Lung (tissue), 11 donors: ENCODE measurements at regions not wholly inside any gene's neighbourhood (a gene's known extent, or its start where the extent isn't known, plus 50 kb on each side); places are given as distances from the start of the nearest gene placed in this dataset.
"Not testable (repeated sequence)": the region's sequence is repeated elsewhere in the genome, so short reads cannot be mapped to it uniquely, and the experiment has no call there.

Experiments used
- ATAC-seq: fragments of 200-7000 bp; cut with Tn5 transposase; one replicate; pipeline ENCODE4 v1.9.1; 2020; ENCODE audit warnings: moderate number of reproducible peaks; ENCODE audit not compliant: insufficient read depth, low FRiP score
- DNase-seq, 3 donors: peaks; one replicate each; pipeline ENCODE4 v3.0.0-alpha.2; 2013 to 2017
- H3K27ac ChIP-seq, 2 donors: one replicate each; pipeline ENCODE4 v1.5.1; 2013; ENCODE audit warnings: mild to moderate bottlenecking in 2 of 2, moderate library complexity in 2 of 2, control low read depth in 1 of 2, inconsistent platforms in 1 of 2, low read depth in 1 of 2, low read length in 1 of 2
- H3K27me3 ChIP-seq, 3 donors: one replicate each; pipeline ENCODE4 v1.5.1; 2013; ENCODE audit warnings: low read length in 2 of 3; ENCODE audit not compliant: control insufficient read depth in 3 of 3, insufficient read depth in 3 of 3
- H3K36me3 ChIP-seq, 4 donors: one replicate each; pipeline ENCODE4 v1.5.1; 2013; ENCODE audit warnings: low read length in 4 of 4, mild to moderate bottlenecking in 1 of 4, moderate library complexity in 1 of 4; ENCODE audit not compliant: control insufficient read depth in 4 of 4, insufficient read depth in 4 of 4
- H3K4me1 ChIP-seq, 5 donors: one replicate each; pipeline ENCODE4 v1.5.1; 2013; ENCODE audit warnings: low read length in 5 of 5, mild to moderate bottlenecking in 2 of 5, moderate library complexity in 1 of 5; ENCODE audit not compliant: control insufficient read depth in 5 of 5, insufficient read depth in 5 of 5
- H3K4me3 ChIP-seq: one replicate; pipeline ENCODE4 v1.5.1; 2013; ENCODE audit warnings: mild to moderate bottlenecking, control low read depth, moderate library complexity
- H3K9ac ChIP-seq, 2 donors: one replicate each; pipeline ENCODE4 v1.5.1; 2013; ENCODE audit warnings: low read length in 2 of 2, control low read depth in 1 of 2; ENCODE audit not compliant: insufficient read depth in 1 of 2
- H3K9me3 ChIP-seq, 4 donors: one replicate each; pipeline ENCODE4 v1.5.1; 2013; ENCODE audit warnings: low read length in 3 of 4, mild to moderate bottlenecking in 1 of 4, moderate library complexity in 1 of 4; ENCODE audit not compliant: control insufficient read depth in 4 of 4, insufficient read depth in 3 of 4
- WGBS, 2 donors: extraction: QIAGEN DNeasy Blood & Tissue Kit; methylation state at CpG; one replicate each; pipeline ENCODE4 v1.1.7; 2013; 5-methylcytosine and 5-hydroxymethylcytosine counted together
- TF ChIP-seq, protein P1 (sequence below): IDR thresholded peaks from 2 replicates; pipeline ENCODE4 v1.5.1; 2012; ENCODE audit warnings: mild to moderate bottlenecking; ENCODE audit errors: control extremely low read depth, extremely low read depth
- donor health status: control.
- donor health status: control.
- donor health status: Bipolar disorder and iron deficiency.
- donor health status: healthy.
- donor health status: DM: yes; HTN: yes; CAD: no.

- H3K4me1 ChIP-seq, result peaks cover 0 to 5% (median 0%) of the 10 kb centered on the region in 5 donors
- H3K9ac ChIP-seq, result no peak overlapping the region
- H3K9me3 ChIP-seq, result peaks cover 2 to 8% (median 6%) of the 10 kb centered on the region in 4 donors
- no peak for DNase-seq
- no peaks in the 10 kb centered on the region for H3K27me3 ChIP-seq
- WGBS, 2 donors, result 93 to 97% methylated on average over 5 of the region's 5 CpGs
- H3K4me3 ChIP-seq, result no peak overlapping the region
- TF ChIP-seq, protein P1, sequence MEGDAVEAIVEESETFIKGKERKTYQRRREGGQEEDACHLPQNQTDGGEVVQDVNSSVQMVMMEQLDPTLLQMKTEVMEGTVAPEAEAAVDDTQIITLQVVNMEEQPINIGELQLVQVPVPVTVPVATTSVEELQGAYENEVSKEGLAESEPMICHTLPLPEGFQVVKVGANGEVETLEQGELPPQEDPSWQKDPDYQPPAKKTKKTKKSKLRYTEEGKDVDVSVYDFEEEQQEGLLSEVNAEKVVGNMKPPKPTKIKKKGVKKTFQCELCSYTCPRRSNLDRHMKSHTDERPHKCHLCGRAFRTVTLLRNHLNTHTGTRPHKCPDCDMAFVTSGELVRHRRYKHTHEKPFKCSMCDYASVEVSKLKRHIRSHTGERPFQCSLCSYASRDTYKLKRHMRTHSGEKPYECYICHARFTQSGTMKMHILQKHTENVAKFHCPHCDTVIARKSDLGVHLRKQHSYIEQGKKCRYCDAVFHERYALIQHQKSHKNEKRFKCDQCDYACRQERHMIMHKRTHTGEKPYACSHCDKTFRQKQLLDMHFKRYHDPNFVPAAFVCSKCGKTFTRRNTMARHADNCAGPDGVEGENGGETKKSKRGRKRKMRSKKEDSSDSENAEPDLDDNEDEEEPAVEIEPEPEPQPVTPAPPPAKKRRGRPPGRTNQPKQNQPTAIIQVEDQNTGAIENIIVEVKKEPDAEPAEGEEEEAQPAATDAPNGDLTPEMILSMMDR, result no peak
- no peak for ATAC-seq
- H3K27ac ChIP-seq, result no peak overlapping the region
- H3K36me3 ChIP-seq, result no peaks in the 10 kb centered on the region
Measured at GRCh38 chr3:194054540-194054939, 81.4 kb upstream of the HES1 start.

- H3K27ac ChIP-seq, result no peak overlapping the region
- no peaks in the 10 kb centered on the region for H3K27me3 ChIP-seq
- H3K36me3 ChIP-seq, result no peaks in the 10 kb centered on the region
- H3K9me3 ChIP-seq, result peaks cover 2 to 8% (median 6%) of the 10 kb centered on the region in 4 donors
- DNase-seq (no peak), ATAC-seq (no peak)
- no peak overlapping the region for H3K9ac ChIP-seq
- 78 to 88% methylated on average over 3 of the region's 3 CpGs for WGBS, 2 donors
- no peak overlapping the region for H3K4me3 ChIP-seq
- TF ChIP-seq, protein P1, result no peak
- H3K4me1 ChIP-seq, result peaks cover 0 to 5% (median 0%) of the 10 kb centered on the region in 5 donors
Measured at GRCh38 chr3:194054961-194055360, 81.0 kb upstream of the HES1 start.

DNA sequence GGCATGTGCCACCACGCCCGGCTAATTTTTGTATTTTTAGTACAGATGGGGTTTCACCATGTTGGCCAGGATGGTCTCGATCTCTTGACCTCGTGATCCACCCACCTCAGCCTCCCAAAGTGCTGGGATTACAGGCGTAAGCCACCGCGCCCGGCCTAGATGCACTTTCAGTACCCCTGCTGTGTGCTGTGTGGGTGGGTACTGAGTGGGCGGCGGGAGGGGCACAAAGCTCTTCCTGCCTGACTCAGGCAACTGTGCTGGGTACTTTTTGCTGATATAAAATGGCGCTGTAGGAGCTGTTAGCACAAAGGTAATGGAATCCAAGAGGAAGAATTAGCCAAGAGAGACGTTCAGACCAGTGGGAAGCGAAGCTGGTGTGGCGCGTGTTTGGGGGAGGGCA, 79.6 kb upstream of the HES1 start:
- not testable (repeated sequence) for DNase-seq, H3K4me3 ChIP-seq, H3K9me3 ChIP-seq, ATAC-seq, H3K9ac ChIP-seq, H3K4me1 ChIP-seq, H3K36me3 ChIP-seq, H3K27me3 ChIP-seq, H3K27ac ChIP-seq
- 87 to 94% methylated on average over 15 of the region's 15 CpGs for WGBS, 2 donors

GRCh38 chr3:194056731-194057415, 79.1 kb upstream of the HES1 start:
- ATAC-seq, result no peak
- Histone ChIP-seq H3K27ac (no peak overlapping the region), H3K9me3 (peaks cover 0 to 2% (median 0%) of the 10 kb centered on the region in 4 donors), H3K27me3 (no peaks in the 10 kb centered on the region), H3K9ac (no peak overlapping the region), H3K36me3 (no peaks in the 10 kb centered on the region), H3K4me1 (peaks cover 0 to 5% (median 0%) of the 10 kb centered on the region in 5 donors), H3K4me3 (no peak overlapping the region)
- peak in 2 of 3 donors; percentile 57 to 69 for DNase-seq
- 83 to 91% methylated on average over 16 of the region's 16 CpGs for WGBS, 2 donors
- TF ChIP-seq, protein P1, result no peak
